Stimulated activated CD8-positive, alpha-beta memory T cell treated with anti-CD3 and anti-CD28 coated beads, Interleukin-15, amount 100 ng/mL, for 24 hours (primary cell): ENCODE measurements at regions not wholly inside any gene's neighbourhood (a gene's known extent, or its start where the extent isn't known, plus 50 kb on each side); places are given as distances from the start of the nearest gene placed in this dataset.

Source experiments
- DNase-seq: peaks from one replicate; pipeline ENCODE4 v3.0.0-alpha.2; 2020; ENCODE audit warnings: low read depth

DNA sequence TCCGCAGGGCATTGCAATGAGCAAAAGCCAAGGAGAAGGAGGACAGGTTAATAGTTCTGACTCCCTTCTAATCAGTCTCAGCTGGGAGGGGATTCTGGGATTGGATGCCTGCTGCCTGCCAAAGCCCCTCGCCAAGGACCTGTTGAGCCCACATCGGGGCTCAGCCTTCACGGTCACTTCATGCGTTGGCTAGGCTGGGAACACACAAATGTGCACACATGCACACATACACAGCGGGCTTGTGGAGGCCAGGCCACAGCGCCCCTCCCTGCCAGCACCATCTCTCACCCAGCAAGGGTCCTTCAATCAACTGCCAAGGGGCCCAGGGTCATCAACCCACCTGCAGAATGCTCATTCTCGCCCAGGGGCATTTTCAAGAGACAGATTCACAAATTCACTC, 113.9 kb downstream of the C5orf15 start:
- no peak for DNase-seq

DNA sequence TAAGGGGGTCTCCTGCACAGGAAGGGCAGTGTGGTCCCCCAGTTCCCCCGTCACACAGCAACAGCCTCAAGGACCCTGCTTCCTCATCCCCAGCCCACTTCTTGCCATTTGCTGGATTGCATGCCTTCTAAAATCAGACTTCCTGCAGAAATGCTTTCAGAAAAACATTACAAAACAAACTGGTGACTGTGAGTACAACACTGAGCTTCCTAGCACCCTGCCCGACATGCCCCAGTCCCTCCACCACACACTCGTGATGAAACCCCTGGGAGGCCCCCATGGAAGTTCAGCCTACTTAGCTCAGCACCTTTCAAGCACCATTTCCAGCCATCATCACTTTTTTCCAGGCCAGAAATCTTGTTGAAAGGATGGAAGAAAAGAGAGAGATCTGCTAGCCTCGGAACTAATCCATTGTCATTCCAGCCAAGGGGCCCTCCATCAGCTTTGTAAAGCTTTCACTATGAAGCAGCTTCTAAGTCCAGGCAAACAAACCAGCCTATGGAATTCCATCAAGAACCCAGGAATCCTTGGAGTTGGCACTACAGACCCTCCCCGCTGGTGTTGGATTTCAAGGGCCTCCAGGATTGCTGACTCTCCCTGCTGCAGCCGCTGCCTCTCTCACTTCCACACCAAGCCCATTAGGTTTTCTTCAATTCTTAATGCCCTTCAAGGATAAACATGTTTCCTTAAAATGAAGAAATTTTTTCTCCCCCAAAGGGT, 114.6 kb downstream of the C5orf15 start:
- no peak for DNase-seq

DNA sequence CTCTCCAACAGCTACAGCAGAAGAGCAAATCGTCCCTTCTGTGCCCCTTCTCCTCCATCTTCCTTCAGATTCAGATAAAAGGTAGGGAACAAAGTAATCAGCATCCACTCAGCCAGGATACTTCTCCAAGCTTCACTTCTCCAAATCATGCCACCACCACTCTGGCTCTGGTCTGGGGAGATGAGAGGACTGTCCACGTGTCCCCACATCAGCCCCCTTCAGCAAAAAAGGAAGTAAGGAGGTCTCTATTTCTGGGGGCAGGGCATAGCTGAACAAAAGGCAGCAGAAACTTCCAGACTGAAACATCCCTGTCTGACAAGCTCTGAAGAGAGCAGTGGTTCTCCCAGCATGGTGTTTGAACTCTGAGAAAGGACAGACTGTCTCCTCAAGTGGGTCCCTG, 116.9 kb downstream of the C5orf15 start:
- no peak for DNase-seq

DNA sequence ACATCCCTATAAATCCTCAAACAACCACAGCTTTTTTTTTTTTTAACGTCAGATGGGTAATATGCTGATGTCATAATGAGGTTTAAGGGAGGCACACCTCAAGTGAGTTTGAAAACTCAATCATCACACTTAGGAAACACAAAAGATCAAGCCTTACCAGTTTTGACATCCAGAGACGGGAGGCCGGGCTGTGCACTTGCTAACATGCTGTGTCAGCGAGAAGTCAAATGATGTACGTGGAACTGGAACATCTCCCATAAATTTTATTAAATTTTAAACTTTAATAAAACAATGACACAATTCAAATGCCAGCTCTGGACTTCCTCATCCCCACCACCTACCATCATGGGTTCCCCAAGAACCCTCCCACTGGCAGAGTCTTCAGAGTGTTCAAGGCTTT, 117.6 kb downstream of the C5orf15 start:
- DNase-seq: no peak

DNA sequence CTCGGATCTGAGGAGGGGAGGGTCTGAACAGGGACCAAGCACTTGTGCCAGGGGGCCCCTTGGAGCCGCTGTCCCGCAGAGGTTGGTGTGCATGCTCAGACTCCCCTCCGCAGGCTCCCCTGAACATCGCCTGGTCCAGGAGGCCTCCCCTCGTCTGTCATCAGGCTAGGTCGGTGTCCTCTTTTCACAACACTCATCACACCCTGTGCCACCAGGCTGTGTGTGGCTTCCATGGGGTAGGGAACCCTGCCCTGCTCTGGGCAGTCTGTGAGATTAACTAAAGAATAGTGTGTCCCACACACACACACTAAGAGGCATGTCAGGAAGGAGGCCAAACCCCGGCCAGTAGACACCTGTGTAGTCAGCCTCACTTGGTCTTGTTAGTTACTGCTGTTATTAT, 119.3 kb downstream of the C5orf15 start:
- DNase-seq: no peak

DNA sequence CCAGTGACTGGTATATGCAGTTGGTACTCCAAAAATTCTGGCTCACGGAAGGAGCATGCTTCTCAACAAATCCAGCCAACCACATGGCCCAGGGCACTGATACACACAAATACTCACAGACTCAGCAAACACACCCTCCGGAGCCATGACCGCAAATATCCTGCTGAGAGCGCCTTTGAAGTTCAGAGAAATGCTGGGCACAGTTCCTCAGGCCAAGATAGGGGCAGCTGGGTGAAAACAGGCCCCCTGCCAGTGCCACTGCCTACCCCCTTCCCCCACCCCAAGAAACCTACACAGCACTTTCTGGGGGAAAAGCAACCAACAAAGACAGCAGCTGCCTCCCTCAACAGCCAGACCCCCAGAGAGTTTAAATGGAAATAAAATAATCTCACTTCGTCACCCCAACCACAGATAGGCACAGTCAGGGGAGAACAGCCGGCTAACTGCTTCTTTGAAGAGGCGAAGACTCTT, 120.0 kb downstream of the C5orf15 start:
- DNase-seq: no peak

DNA sequence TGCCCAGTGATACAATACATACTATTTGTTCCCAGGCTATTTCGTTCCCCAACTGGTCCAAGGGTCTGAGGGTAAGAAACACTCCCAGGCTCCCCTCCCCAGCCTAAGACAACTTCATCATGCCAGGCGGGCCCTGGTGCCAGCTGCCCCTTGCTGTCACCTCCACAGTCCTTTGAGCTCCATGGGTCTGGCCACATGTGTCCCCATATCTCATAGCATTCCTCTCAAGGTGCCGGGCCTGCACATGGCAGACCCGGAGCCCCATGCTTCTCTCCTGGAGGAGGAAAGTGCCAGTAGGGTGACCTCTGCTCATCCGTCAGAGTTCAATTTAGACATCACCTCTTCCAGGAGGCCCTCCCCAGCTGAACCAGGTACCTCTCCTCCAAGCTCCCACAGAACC, 120.5 kb downstream of the C5orf15 start:
- no peak for DNase-seq

DNA sequence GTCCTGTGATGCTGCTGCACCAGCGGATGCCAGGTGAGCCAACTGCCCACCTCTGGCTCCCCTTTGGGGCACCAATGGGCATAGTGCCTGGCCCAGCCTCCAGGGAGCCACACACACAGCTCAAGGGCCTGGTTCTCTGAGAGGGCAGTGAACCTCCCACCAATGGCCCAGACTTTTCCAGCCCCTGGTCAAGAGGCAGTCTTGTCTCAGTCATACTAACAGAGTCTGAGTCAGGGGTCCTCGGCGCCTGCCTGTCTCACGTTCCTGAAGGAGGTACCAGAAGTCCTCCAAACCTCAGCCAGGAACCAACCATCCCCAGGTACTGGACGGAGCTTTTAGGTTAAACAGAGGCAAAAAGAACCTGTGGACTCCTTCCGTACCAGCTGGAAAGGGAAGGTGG, 121.1 kb downstream of the C5orf15 start:
- DNase-seq: no peak

DNA sequence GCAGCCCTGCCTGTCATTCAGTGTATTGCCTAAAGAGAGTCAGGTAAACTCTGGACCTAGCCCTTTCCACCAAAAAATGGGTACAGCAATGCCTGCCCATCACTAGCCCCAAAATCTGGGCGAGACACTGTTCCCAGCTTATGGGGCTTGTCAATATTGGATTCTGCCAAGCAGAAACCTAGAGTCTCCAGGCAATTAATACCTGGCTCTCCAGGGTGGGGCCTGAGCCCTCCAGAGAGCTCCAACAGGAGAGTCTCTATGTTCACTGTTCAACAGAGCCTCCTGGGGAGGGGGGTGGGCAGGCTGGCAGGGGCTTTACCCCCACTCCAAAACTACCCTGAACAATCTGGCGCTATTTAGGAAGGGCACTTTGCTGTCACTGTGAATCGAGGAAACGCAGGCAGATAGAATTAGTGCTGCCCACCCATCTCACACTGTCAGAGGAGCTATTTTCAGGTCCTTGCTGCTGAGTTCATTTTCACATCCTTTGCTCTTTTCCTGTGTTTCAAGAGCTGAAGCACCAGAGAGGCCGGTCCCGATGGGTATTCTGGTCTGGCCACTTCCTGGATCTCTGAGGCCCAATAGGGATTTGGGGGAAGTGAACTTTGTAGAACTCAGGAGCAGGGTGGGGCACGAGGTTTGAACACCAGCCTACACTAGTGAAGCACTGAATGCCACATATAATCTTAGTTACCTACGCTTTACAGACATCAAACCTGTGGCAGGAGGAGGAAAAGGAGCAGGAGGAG, 121.8 kb downstream of the C5orf15 start:
- no peak for DNase-seq

DNA sequence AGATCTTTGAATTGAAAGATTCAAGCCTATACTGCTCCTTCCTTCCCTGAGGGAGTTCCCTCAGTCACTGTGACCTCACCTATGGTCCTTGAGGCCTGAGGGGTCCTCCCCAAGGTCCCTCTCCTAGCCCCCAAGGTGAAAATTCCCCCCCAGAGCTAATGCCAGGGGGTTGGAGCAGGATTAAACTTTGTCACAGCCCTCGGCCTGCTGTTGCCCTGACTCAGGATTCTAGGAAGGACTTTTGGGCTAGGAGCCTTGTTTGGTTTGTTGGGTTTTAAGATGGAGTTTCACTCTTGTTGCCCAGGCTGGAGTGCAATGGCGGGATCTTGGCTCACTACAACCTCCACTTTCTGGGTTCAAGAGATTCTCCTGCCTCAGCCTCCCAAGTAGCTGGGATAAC, 123.2 kb downstream of the C5orf15 start:
- DNase-seq: no peak

DNA sequence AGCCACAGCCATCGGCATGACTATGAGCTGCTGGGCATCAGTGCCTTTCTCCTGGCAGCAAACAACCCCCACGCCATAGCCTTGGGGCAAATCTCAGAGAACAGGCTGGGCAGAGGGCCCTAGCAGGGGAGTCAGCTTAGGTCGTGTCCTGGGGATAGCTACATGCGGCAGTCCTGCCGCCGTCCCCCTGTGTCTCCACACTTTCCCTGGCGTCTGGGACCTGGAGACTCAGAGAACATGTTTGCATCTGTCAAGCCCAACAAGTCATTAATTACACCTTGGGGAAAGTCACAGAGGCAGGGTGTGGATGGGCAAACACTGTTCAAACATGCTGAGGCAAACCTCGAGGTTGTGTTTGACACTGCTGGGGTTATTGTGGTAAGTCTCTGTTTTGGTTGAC, 123.6 kb downstream of the C5orf15 start:
- DNase-seq: no peak

DNA sequence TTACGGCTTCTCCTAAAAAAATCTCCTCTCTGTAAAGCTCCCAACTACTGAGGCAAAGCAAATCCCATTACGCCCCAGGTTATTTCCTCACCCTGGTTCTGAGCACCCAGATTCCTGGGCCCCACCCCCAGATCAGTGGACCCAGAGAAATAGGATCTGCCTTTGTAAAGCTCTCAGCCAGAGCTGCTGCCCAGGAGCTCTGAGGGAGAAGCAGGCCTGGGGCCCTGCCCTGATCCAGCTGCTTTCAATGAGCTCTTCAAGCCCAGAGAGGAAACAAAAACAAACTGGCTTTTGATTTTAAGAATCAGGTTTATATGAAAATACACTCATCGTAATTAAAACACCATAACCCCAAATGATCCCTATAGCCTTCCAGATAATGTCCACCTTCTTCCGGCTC, 124.5 kb downstream of the C5orf15 start:
- DNase-seq: no peak

DNA sequence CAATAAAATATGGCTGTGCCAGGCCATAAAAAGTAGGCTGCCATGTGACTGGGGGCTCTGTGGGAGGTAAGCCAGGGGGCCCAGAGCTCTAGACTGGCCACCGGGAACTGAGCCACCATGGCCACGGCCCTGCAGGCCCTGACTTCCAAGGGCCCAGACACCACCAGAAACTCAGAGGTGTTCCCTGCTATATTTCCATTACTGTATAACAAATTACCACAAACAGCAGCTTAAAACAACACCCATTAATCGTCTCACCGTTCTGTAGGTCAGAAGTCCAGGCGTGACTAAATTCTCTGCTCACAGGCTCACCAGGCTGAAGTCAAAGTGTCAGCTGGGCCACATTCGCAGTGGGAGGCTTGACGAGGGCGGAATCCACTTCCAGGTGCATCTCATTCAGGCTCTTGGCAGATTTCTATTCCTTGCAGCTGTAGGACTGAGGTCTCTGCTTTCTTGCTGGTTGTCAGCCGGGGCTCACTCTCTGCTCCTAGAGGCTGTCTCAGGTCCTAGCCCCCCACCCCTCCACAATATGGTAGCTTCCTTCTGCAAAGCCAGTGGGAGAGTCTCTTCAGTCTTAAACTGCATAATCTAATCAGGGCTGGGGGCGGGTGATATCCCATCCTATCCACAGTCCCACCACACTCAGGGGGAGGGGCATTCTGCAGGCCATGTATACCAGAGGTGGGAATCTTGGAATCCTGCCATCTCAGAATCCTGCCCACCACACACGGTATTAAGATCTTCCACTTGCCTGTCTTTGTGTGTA, 125.4 kb downstream of the C5orf15 start:
- no peak for DNase-seq

DNA sequence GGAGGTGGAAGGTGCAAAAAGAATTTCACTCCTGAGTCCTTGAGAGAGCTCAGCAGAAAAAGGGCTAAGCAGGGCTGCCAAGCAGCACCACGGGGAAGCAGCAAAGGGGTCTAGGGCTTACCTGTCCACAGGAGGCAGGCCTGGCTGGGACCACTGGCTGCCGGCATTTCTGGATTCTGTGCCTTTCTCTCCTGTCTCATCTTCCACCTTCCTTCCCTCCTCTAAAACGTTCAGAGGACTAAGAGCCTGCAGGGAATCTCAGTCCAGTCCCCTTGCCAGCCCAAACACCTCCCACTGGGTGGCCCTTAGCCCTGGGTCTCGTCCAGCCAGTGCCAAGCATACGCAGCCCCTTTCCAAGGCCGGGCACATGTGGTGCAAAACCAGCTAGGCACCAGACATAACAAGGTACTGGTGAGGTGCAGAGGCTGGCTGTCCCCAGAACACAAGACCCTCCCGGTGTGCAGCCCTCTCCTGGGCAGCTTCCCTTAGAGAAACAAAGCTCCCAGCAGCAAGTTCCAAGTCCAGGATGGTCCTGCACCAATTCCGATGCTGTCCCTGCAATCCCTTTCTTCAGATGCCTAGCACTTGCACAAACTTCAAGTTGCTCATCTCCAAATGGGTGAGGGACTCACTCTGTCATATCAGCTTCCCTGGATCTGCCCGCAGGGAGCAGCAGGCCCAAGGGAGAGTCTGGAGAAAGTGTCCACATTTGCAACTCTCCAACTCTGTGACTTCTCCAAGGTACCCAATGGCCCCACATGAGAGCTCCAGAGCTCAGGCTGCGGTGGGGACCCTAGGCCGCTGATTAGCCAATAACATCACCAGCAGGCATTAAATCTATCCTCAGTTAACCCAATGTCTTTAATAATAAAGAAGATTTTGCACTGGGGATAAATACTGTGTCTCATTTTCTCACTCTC, 126.3 kb downstream of the C5orf15 start:
- no peak for DNase-seq

DNA sequence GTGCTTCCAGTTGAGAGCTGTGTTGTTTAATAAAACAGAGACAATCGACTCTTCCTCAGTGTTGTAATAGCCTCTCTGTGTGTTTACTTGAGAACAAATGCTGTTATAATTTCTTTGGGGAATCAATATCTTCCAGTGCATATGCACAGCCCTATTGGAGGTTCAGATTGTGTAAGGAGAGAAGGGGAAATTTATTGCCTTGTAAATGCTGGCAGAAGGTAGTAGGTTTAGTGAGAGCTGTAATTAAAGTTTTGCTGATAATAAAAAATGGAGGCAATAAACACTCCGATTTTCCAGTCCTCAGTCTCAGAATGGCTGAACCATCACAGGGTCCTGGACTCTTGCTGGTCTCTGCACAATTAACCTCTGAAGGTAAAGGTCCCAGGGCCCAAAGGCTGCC, 128.3 kb downstream of the C5orf15 start:
- no peak for DNase-seq

DNA sequence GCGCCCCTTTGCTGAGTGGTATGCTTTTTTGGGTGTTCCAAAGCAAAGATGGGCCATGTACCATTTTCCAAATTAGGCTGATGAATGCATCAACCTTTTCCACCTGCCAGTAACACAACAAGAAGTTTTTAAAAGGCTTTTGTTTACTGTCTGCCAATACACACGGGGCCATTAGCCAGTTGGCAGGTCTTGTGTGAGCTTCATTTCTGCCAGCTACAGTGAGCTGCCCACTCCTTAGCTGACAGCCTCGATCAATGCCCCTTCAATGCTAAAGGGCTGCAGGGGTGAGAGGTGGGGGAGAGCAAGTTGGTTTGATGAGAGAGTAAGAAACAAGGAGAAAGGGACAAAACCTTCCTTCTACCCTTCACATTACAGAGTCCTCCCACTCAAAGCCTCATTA, 128.7 kb downstream of the C5orf15 start:
- no peak for DNase-seq

DNA sequence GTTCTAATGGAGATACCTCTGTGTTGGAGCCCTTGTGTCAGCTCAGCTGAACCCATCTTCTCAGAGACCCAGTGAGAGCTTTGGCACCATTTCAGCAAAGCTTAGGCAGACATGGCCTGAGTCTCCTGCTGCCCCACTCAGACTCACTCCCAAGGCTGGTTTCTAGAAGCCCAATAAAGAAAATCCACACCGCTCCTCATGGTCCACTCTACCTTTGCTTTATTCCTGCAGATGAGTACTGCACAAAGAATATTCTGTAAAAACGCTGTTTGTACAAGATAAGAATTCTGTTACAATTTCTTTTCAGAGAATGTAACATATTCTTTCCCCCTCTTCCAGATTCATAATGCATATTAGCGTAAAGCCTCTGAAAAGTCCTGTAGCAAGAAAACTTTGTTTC, 129.3 kb downstream of the C5orf15 start:
- DNase-seq: no peak

DNA sequence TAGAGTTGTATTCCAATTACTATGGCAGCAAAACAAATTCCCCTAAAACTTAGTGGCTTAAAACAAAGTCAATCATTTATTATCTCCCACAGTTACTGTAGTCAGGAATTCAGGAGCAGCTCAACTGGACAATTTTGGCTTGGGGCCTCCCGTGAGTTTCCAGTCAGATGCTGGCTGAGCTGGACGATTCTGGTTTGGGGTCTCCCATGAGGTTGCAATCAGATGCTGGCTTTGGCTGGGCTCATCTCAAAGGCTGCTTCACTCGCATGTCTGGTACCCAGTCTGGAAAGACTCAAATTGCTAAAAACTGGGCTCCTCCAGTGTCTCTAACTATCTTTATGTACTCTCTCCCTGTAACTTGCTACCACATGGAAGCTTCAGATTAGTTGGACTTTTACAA, 130.1 kb downstream of the C5orf15 start:
- DNase-seq: no peak

DNA sequence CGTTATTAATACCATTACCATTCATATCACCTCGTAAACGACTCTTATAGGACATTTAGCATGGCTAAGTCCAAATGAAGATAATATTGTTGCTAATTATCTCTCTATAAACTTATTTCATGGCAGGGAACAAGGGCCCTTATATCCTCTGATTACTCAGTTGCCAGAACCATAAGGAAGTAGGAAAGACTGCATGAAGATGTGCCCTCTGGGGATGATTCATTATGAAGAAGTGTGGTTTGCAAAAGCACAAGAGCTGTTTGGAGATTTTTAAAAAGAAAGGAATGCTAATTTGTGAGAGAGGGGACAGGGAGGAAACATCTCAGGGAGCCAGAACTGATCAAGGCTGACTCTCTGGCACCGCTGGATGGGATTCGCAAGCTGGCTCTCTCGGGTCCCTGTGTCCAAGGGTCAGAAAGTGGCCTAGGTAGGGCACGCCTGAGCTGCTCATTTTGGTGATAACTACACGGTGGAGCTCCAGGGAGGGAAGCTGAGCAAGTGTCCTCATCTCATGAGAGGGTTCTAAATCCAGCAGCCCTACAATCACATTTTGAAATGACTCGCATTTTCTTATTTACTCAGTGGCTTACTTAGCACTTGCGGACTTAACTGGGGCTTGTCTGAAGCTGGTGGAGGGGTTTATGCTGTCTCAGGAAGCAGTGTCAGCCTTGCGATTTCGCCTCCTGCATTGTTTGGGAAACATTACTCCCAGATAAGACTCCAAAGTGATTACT, 136.8 kb downstream of the C5orf15 start:
- DNase-seq: no peak

DNA sequence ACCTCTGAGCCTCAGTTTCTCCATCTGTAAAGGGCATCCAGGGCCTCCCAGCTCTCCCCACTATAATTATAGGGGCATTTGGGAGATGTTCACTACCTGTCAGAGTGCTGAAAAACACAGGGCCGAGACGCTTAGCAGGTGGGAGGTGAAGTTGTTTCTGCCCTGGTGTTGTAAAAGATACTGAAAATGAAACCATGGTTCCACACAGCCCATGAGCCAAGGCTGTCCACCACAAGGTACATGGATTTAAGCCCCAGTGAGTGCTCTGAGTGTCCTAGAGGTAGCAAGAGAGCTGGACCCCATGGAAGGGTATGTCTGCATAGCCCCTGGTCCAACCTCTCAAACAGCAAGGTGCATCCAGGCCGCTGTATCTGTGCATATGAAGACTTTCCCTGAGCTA, 137.5 kb downstream of the C5orf15 start:
- DNase-seq: no peak

DNA sequence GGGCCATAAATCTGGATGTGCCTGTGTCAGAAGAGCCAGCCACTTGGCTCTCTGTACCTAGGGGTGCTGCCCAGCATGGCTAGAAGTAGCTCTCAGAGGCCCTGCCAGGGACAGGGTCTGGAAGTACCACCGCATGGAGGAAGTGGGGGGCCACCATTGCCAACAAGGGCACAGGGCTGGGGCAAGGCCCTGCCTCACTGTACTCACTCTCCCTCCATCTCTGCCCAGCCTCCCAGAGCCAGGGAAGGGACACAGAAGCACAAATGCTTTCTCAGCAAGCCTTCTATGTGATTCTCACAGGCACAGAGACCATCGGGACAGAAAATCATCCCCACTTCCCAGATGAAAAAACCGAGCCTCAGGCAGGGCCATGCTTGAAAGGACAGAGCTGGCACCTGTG, 138.1 kb downstream of the C5orf15 start:
- DNase-seq: no peak
